ENCODE measurements at regions not wholly inside any gene's neighbourhood (a gene's known extent, or its start where the extent isn't known, plus 50 kb on each side); places are given as distances from the start of the nearest gene placed in this dataset.

GRCh38 chr10:44233561-44234482 is 151.1 kb downstream of the CXCL12 start:
- peaks cover 0 to 16% (median 0%) of the 10 kb centered on the region in 9 donors for H3K4me1 ChIP-seq
- no peak overlapping the region for H3K4me3 ChIP-seq
- intact Hi-C loops (cut with DNase I), result no loop called here
- ATAC-seq (peak in 6 of 8 donors; percentile 20 to 68 (median 36)), DNase-seq (peak; percentile 41 to 74)
- no peaks in the 10 kb centered on the region for H3K36me3 ChIP-seq
- WGBS, 2 donors, result 60 to 61% methylated on average over 23 of the region's 23 CpGs
- H3K27ac ChIP-seq, result peak overlapping the region in 2 of 10 donors; percentile 3 to 22
- TF ChIP-seq, protein P1, sequence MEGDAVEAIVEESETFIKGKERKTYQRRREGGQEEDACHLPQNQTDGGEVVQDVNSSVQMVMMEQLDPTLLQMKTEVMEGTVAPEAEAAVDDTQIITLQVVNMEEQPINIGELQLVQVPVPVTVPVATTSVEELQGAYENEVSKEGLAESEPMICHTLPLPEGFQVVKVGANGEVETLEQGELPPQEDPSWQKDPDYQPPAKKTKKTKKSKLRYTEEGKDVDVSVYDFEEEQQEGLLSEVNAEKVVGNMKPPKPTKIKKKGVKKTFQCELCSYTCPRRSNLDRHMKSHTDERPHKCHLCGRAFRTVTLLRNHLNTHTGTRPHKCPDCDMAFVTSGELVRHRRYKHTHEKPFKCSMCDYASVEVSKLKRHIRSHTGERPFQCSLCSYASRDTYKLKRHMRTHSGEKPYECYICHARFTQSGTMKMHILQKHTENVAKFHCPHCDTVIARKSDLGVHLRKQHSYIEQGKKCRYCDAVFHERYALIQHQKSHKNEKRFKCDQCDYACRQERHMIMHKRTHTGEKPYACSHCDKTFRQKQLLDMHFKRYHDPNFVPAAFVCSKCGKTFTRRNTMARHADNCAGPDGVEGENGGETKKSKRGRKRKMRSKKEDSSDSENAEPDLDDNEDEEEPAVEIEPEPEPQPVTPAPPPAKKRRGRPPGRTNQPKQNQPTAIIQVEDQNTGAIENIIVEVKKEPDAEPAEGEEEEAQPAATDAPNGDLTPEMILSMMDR (IDR thresholded peaks at IDR 0.05), result no peak
- peaks cover 0 to 7% (median 0%) of the 10 kb centered on the region in 11 donors for H3K9me3 ChIP-seq
- H3K27me3 ChIP-seq, result no peaks in the 10 kb centered on the region

- WGBS, 2 donors, result 78 to 83% methylated on average over 3 of the region's 3 CpGs
- Histone ChIP-seq H3K4me3 (no peak overlapping the region), H3K9me3 (peaks cover 0 to 23% (median 0%) of the 10 kb centered on the region in 11 donors), H3K4me1 (no peaks in the 10 kb centered on the region), H3K27me3 (no peaks in the 10 kb centered on the region), H3K27ac (no peak overlapping the region), H3K36me3 (no peaks in the 10 kb centered on the region)
- TF ChIP-seq, protein P1 (IDR thresholded peaks at IDR 0.05), result no peak
- ATAC-seq, result no peak
- intact Hi-C loops (cut with DNase I), result no loop called here
- no peak for DNase-seq
Observed at GRCh38 chr10:44217274-44217820, 167.6 kb downstream of the CXCL12 start.

DNA sequence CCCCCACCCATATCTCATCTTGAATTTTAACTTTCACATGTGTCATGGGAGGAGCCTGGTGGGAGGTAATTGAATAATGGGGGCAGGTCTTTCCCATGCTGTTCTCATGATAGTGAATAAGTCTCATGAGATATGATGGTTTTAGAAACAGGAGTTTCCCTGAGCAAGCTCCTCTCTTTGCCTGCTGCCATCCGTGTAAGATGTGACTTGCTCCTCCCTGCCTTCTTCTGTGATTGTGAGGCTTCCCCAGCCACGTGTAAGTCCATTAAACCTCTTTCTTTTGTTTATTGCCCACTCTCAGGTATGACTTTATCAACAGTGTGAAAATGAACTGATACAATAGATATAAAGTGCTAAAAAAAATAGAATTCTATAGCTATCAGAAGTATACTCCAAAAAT is 168.8 kb downstream of the CXCL12 start:
- intact Hi-C loops (cut with DNase I), result no loop called here
- Histone ChIP-seq H3K4me1 (no peaks in the 10 kb centered on the region), H3K27ac (no peak overlapping the region), H3K27me3 (no peaks in the 10 kb centered on the region), H3K9me3 (peaks cover 0 to 22% (median 0%) of the 10 kb centered on the region in 11 donors), H3K36me3 (no peaks in the 10 kb centered on the region), H3K4me3 (no peak overlapping the region)
- TF ChIP-seq, protein P1 (IDR thresholded peaks at IDR 0.05), result no peak
- DNase-seq, result no peak
- WGBS, 2 donors, result 71 to 90% methylated on average over 2 of the region's 2 CpGs
- no peak for ATAC-seq

- H3K4me3 ChIP-seq, result no peak overlapping the region
- DNase-seq, result no peak
- peaks cover 0 to 21% (median 0%) of the 10 kb centered on the region in 9 donors for H3K4me1 ChIP-seq
- H3K27ac ChIP-seq, result peak overlapping the region in 2 of 10 donors; percentile 4 to 18
- H3K36me3 ChIP-seq, result no peaks in the 10 kb centered on the region
- no peaks in the 10 kb centered on the region for H3K27me3 ChIP-seq
- peaks cover 0 to 7% (median 0%) of the 10 kb centered on the region in 11 donors for H3K9me3 ChIP-seq
- WGBS, 2 donors, result 52 to 72% methylated on average over 4 of the region's 4 CpGs
- ATAC-seq, result no peak
- intact Hi-C loops (cut with DNase I), result loop anchor here in 1 of 10 donors (10.0 kb wide), 1 partner anchor 85 kb away; no protein-coding TSS in a partner anchor
- TF ChIP-seq, protein P1 (IDR thresholded peaks at IDR 0.05), result no peak
Observed at GRCh38 chr10:44209811-44210210, 175.1 kb downstream of the CXCL12 start.

All from heart right ventricle (tissue), 16 donors.